NCI-H69 (cell line): ENCODE measurements at regions not wholly inside any gene's neighbourhood (a gene's known extent, or its start where the extent isn't known, plus 50 kb on each side); places are given as distances from the start of the nearest gene placed in this dataset.

Experiments used
- DNase-seq: peaks from one replicate; lab custom pipeline; 2025; lab: John Stamatoyannopoulos, UW

DNA sequence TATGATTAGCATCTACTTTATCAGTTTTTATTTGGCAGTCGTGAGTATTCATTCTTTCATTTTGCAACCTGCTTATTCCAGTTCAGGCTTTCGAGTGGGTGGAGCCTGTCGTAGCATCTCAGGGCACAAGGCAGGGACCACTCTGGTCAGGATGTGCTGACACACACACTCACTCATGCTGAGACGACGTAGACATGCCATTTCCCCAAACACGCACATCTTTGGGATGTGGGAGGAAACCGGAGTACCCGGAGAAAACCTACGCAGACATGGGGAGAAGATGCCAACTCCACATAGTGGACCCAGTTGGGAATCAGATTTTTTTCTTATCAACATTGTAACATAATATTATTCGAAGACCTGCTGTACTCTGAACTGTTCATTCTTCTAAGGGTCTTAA lies 756.5 kb upstream of the RBFOX1 start:
- no peak for DNase-seq

DNA sequence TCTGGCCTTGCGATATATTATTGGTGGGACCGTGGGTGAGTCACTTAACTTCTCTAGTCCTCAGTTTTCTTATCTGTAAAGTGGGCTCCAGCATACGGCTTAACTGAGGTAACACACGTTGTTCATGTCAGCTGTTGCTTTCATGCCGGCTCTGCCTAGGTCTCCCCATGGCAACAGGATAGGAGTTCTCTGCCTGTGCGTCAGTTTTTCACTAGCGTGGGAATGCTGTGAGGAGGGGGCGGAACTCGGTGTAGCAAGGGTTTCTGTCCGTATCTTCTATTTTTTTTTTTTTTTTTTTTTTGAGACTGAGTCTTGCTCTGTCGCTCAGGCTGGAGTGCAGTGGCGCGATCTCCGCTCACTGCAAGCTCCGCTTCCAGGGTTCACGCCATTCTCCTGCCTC lies 758.5 kb upstream of the RBFOX1 start:
- DNase-seq = no peak

DNA sequence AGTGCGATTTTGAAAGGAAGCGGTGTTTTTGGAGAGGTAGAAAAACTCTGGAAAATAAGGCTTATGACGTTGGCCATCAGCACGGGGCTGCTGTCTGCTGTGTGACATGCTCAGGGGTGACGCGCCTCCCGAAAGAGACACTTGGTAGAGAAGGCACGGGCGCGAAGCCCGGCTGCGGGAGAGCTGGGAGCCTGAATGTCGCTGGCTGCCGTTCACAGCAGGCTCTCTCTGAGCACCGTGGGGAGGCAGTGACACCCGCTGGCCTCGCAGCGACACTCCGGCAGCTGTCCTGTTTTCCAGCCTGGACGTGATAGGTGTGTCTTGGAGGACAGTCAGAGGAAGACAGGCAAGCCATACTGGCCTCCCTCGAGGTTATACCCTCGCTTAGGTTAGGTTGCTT lies 759.1 kb upstream of the RBFOX1 start:
- DNase-seq = peak; percentile 10

DNA sequence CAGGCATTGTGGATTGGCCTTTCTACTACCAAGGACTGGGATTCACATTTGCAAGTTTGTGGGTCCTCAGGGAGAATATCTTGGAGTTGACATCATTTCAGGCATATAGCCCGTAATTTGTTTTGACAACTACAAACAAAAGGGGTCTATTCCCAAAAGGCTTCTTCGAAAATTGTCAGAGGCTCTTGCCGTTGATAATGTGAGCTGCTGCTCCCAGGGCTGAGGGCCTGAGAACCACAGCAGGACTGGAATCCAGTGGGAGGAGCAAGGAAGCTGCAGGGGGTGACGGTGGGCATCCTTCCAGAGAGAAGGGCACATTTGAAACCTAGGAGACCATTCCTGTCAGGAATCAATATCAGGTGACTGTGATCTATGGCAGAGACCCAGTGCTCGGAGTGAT lies 761.6 kb upstream of the RBFOX1 start:
- no peak for DNase-seq

DNA sequence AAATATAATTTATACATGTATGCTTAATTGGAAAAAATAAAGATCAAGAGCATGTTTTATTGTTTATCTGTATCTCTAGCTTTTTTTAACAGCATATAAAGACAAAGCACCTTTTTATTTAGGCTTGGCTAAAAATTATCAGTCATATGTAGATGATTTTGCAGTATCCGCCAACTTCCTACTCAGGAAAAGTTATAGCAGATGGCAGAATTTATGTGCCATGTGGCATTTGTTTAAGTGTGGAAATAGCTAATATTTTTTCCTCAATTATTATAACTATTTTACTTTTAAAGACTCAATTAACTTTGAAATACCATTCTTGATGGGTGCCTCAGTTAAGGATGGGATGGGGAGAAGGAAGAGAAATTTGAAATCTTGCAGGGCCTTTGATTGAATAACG lies 762.1 kb upstream of the RBFOX1 start:
- no peak for DNase-seq

DNA sequence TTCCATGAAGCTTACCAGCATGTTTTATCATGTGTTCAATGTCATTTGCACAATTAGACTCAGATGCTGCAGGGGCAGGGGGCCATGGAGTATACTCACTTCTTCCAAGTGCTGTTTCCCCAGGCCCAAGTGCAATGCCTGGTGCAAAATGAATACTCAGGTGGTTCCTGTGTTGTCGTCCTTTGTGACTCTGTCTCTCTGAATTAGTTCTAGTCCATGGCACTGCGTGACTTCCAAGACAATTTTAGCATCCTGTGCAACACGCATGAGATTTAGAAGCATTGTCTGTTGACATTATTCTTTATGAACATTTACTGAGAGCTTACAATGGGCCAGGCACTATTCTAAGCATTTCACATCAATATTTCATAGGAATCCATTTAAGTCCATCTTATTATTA lies 769.7 kb upstream of the RBFOX1 start:
- no peak for DNase-seq

DNA sequence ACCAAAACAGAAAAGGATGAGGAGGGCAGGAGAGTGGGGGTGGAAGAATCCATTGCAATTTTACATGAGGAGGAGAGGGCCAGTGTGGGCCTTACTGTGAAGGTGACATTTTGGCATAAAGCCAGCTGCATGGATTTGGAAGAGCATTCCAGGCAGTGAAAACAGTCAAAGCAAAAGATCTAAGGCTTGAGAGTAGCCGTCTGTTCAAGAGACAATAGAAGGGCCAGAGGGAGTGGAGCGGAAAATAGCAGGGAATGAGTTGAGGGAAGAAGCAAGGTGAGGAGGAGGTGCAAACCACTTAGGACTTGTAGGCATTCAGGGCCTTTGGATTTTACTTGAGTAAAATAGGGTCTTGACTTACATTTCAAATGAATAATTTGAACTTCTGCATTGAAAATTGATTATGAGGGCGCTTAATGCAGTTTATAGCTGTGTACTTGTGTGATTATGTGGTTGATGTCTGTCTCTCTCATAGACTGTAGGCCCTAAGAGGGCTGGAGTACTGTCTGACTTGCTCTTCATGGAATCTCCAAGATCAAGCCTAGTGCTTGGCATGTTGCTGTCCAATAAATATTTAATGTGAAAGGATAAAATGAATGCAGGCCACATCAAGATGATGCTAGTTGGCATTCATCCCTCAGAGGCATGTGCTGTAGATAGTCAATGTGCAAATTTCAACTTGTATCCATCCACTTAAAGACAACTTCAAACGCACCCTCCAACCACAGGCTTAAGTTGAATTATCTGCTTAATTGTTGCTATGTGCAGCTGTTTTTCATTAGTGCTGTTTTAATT lies 772.1 kb upstream of the RBFOX1 start:
- no peak for DNase-seq

DNA sequence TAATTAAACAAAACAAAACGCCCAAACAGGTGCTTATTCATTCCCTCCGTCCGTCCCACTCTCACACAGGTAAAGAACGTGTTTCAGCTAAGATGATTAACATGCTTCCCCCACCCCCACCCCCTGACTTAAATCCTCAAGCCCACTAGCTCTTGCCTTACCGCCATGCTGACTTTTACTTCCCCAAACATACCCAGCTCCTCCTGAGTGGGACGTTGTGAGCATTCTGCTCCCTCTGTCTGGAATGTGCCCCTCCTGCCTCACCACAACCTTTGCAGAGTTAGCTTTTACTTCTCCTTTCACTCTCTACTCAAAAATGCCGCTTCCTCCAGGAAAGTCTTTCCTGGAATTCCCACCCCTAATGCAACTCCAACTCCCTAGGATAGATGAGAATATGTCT lies 774.0 kb upstream of the RBFOX1 start:
- DNase-seq = no peak

DNA sequence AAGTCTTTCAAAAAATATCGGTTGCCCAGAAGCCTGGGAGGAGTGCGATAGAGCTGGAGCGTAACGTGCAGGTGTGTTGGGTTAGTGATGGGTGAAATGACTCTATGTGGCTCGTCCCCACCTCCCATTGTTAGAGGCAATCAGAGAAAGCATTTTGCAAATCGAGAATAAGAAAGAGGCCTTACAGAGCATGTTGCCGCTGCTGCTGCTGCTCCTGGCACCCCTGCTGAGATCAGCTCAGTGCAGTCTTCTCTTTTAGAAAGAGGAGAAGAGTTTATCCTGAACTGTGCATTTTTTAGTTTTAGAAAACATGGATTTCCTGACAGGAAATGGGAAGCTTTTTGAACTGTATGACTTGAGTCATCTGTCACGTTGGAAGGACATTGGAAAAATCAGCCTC lies 774.5 kb upstream of the RBFOX1 start:
- DNase-seq = peak; percentile 31

DNA sequence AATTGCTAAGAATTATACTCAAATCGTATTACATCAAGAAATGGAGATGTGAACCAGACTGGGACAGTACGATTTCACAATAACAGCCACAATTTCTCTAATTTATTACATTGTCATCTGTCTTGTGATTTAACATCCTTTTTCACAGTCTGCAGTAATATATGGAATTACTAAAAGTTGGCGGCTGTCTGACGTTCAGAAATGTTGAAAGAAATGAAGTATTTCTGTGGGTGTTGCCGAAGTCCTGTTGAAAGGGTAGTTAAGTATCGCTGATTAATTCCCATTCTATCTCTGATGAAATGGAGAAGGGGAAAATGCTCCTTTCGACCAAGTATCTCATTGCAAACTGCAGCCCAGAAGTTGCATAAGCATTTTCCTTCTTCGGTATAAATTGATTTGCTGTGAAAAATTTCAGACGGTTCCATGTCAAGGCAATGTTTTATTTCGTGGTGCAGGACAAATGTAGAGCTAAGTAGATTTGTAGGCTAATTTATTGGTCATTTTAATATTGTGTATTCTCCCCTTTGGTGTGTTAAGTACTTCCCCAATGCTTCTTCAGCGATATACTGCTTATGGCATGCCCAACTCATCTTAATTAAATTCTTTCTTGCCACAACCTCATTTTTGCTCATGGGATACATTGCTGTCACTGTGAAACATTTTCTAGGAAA lies 775.2 kb upstream of the RBFOX1 start:
- no peak for DNase-seq

DNA sequence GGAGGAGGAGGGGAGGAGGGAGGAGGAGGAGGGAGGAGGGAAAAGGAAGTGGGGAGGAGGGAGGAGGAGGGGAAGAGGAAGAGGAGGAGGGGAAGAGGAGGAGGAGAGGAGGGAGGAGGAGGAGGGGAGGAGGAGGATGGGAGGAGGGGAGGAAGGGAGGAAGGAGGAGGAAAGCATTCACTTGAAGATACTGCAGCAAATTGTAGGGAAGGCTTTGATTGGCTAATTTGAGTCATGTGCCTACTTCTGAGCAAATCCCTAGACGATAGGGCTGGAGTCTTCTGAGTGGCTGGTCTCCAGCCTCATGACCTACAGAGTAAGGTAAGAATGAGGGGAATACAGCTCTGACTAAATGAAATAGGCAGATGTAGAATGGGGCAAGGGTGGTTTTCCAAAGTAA lies 783.2 kb upstream of the RBFOX1 start:
- no peak for DNase-seq

DNA sequence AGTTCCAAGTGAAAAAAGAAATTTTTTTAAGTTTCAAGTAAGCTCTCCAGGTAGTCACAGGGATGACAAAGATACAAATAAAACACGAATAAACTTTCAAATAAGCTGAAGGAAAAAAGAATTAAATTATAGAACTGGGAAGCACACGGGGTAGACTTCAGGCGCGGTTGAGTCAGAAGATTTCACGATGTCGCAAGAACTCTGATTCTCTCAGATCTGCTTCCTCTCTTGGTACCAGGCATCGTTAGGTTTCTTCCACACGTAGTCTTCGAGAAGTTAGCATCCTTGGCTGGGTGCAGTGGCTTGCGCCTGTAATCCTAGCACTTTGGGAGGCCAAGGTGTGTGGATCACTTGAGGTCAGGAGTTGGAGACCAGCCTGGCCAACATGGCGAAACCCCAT lies 784.1 kb upstream of the RBFOX1 start:
- no peak for DNase-seq

DNA sequence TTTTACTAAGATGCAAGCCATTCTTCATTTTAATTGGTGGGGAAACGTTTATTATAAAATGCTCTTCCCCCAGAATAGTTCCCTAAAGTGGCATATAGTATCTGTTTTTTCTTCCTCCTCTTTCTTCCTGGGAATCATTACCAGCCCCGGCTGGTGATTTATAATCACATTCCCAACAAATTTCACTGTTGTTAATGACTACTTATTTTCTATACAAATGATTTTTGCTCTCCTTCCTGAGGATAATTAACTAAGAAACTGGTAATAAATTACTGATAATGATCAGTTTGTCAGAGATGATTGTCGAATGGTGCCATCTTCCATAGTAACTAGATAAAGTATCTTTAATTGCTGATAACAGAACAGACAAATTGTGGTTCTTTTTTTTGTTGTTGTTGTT lies 785.5 kb upstream of the RBFOX1 start:
- no peak for DNase-seq

DNA sequence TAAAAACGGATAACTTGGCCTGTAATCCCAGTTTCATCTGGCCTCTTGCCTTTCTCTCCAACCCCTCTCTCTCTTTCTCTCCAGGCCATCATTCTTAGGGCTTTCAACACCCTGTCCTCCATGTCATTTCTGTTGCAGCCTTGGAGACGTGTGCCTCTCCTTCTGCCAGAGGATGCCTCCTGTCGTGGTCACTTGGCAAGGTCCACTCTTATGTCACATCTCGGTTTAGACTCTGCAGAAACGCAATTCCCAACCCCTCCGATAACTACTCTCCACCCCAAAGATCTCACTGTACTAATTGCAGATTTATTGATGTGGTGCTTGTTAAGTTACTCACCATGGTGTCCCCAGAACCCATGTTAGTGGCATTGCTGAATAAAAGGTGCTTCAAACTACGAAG lies 787.3 kb upstream of the RBFOX1 start:
- no peak for DNase-seq

DNA sequence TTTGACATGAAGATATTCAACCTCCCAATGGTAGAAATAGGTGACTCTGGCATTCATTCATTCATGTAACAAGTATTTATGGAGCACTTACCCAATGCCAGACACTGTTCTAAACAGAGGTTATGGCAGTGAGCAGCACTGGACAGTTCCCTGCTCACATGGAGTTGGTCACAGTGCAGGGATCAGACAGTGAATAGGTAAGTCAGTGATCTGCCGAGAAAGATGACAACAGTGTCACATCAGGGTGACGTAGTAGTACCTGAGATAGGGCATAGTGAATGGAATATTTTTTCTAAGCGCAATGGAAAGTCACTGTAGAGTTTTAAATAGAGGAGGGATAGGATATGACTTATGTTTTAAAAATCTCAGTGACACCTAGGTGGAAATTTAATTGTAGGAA lies 791.4 kb upstream of the RBFOX1 start:
- DNase-seq = no peak

DNA sequence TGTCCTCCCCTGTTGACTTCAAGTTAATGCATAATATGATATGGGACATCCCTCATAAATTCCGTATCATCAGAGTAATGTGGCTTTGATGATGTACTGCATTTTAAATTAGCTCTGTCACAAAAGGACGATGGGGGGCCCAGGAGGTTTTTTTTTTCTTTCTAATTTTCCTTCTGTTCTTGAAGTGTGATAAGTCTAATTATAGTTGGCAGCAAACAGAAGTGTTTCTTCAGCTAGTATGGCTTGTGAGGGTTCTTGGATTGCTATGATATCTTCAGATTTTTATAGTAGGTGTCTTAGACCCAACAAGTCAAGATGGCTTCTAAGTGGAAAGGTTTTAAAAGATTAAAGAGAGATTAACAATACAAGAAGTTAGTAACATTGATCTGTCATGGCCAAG lies 796.2 kb upstream of the RBFOX1 start:
- DNase-seq = no peak

DNA sequence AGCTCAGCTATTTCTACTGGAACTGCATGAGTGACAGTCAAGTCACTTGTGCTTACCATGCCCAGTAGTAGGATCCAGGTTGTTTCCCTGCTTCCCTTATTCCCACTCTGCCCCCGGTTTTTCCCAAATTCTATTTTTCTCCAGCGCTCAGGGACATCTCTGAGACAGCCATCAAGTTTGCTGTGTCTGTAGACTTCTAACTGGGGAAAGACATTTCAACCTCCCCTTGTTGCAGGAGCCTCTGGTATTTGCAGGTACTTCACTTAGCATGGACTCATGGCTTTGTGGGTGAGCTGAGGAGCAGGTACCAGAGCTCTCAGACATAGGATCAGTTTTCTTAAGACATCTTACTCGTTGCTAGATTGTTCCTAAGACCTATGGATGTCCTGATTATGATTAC lies 801.6 kb upstream of the RBFOX1 start:
- no peak for DNase-seq

DNA sequence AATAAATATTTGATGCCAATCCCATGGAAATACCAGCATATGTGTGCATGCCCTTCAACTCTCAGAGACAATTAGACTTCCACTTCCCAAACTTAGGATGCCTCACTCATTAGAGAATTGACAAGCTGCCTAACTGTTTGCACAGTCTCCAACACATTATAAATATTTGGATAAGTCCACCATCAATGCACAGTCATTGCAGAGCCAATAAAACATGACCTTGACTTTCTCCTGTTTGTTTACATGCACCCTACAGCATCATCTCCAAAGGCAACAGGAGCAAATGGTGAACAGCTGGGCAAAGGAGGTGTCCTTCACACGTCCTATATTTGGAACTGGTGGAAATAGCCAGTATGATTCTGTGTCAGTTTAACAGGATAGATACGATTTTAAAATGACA lies 804.4 kb upstream of the RBFOX1 start:
- peak; percentile 20 for DNase-seq

DNA sequence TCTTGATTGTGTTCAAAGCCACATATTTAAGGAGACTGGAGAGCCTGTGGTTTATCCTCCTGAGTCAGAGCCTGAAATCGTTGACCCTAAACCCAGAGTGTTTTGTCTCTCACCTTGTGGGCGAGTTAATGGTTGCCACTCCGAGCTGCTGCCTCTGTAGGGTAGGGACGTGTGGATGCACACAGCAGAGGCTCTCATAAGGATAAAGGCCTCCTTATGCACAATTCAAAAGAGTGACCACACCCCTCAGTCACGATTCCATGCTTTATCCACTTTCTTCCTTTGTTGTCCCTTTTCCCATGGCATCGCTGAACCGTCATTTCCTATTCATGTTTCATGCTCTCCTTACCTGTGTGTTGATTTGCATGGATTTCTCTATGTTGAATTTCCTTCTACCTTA lies 805.0 kb upstream of the RBFOX1 start:
- no peak for DNase-seq

DNA sequence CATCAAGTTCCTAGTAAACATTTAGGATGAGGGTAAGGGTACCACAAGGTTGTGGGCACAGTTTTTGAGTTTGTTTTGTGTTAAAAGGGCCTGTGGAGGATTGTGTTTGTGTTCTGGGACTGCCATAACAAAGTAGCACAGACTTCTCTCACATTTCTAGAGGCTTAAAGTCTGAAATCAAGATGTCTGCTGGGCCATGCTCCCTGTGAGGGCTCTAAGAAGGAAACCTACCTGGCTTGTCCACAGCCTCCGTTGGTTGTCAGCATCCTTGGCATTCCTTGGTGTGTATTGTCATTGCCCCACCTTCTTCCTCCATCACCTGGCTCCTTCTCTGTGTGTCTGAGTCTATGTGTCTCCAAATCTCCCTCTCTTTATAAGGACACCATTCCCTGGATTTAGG lies 808.1 kb upstream of the RBFOX1 start:
- no peak for DNase-seq

DNA sequence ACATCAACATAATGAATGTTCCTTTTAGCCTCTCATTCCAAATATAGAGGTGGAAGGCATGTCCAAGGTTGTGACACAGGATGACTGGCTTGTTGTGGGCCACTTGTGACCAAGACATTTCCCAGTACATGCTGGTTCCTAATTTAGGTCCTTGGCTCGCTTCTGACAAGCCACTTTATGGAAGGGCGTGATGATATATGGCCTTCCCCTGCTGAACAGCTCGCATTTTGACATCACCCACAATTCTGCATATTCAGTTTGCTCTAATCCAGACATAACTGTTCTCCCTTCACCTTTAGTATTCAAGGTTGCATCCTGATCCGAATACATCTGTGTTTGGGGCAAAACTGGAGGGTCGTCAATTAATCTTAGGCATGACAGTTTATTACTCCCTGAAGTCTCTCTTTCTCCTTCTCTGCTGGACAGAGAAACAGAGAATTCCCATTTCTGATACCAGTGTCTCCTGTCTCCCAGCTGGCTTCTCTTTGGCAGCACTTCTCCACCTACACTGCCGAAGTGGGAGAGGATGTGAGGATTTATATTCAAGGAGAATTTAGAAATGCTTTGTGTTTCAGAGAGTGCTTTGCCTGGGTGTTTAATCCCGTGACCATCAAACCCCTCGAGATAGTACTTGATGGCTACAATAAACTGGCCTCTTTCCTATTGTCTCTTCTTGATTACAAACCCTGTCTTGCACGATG lies 815.5 kb upstream of the RBFOX1 start:
- no peak for DNase-seq

DNA sequence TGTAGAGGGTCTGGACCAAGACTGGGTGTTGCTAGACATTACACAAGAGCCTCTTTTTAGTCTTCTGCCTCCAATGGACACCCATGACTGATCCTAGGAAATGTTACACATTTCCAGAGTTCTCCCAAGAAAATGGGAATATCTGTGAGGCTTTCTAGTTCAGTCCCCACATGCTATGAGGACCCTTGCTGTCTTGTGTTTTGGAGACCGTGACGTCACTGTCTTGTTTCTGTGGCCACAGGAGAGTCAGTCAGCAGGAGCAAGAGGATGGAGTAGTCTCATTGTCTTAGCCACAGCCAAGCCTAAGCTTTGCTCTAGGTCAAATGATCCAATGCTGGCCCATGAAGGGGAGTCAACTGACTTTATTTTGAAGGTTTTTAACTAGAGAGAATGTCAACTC lies 820.1 kb upstream of the RBFOX1 start:
- no peak for DNase-seq

DNA sequence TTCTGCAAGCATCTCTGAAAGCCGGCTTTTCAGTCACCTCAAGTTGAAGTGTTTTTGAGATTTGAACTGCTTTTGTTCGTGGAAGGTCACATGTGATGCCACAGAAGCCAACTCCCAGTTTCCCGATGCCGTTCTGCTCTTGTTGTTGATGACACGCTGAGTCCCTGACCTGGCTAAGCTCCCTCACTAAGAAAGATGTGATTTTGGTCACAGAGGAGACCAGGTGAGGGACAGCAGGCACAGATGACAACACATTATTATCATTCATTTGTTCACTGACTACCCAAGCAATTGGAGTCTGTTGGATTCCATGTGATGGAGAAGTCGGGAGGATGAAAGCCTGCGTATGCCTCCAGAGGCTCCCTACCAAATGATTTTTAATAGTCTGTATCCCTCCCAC lies 822.4 kb upstream of the RBFOX1 start:
- DNase-seq = no peak
